NCI-H1694 treated with DMSO at 0.1 percent for 48 hours (cell line): ENCODE measurements at regions not wholly inside any gene's neighbourhood (a gene's known extent, or its start where the extent isn't known, plus 50 kb on each side); places are given as distances from the start of the nearest gene placed in this dataset.

Experiments
- DNase-seq: peaks from one replicate; lab custom pipeline; 2025; lab: John Stamatoyannopoulos, UW

DNA sequence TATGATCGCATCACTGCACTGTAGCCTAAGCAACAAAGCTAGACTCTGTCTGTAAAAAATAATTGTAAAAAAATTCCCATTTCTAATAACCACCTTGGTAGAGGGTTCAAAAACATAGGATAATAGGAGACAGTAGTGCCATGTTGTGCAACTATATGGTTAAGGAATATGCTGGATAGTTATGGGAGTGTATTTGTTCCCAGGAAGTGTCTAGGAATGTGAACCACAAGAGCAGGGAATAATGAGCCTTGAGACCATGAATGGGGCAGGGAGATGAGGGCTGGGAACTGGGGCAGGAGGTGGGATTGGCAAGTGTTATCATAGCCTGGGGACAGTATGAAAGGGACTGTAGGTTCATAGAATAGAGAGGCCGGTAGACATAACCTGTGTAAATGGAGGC, 50.4 kb downstream of the RUSC2 start:
- DNase-seq = no peak

DNA sequence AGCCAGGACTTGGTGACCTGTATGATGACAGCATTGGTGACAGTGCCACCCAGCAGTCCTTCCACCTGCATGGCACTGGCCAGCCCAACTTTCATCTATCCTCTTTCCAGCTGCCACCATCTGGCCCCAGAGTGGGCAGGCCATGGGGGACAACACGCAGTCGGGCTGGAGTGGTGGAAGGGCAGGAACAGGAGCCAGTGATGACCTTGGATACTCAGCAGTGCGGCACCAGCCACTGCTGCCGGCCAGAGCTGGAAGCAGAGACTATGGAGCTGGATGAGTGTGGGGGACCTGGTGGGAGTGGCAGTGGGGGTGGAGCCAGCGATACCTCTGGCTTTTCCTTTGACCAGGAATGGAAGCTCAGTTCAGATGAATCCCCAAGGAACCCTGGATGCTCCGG, 56.9 kb downstream of the RUSC2 start:
- DNase-seq = no peak

GRCh38 chr9:35547889-35548418, 57.1 kb upstream of the TESK1 start:
- no peak for DNase-seq

DNA sequence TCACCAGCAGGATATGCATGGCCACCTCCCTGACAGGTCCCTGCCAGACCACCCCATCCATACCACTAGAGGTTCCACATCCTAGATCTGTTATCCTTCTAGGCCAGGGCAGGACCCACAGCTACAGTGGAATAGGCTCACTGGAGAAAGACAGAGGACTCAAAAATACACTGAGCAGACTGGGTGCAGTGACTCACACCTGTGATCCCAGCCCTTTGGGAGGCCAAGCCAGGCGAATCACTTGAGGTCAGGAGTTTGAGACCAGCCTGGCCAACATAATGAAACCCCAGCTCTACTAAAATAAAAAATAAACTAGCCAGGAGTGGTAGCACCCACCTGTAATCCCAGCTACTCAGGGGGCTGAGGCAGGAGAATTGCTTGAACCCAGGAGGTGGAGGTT, 56.5 kb upstream of the TESK1 start:
- DNase-seq = no peak

DNA sequence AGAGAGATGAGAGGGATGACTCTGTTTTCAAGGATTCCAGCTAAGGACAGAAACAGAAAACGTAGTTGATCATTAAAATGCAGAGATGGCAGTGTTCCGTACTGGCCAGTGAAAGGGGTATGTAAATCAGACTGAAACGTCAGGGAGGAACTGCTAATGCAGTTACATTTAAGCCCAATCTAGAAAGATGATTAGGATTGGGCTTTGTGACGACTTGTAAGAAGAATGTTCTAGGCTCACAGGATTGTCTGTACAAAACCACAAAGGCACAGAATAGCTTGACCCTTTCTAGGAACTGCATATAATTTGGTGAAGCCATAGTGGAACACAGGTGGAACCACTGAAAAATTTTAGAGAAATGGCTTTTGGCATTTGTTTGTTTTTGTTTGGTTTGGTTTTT, 55.6 kb upstream of the TESK1 start:
- DNase-seq = no peak

DNA sequence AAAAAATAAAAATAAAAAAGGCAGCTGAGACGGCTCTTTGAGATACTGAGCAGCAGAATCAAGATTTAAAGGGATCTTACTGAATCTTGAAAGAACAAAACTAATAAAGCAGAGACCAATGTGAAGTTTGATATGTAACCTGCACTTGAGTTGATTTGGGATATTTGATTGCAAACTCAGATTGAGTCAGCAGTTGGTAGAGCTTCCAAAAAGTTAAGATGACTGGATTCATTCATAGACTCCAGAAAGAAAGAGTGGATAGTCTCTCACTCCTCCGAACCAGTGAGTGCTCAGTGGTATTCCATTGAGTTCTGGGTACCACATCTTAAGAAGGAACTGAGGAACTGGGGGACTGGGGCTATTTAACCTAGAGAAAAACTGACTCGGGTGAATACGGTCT, 52.7 kb upstream of the TESK1 start:
- DNase-seq = no peak

DNA sequence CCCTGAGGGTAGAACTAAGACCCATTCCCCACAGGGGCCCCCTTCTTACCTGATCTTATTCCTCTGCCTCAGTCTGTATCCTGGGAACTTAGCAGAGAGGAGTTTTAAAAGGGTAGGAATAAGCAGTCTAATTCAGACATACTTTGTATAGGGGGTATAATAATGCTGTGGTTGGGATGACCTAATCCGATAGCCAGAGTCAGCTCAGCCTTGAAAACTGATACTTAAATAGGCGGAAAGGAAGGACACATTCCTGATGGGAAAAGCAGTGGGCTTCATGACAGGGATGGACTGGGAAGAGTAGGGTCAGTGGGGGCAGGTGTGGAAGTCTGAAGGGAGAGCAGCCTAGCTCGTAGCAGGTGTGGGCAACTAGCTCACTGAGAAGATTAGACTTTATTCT, 52.2 kb upstream of the TESK1 start:
- DNase-seq = no peak

DNA sequence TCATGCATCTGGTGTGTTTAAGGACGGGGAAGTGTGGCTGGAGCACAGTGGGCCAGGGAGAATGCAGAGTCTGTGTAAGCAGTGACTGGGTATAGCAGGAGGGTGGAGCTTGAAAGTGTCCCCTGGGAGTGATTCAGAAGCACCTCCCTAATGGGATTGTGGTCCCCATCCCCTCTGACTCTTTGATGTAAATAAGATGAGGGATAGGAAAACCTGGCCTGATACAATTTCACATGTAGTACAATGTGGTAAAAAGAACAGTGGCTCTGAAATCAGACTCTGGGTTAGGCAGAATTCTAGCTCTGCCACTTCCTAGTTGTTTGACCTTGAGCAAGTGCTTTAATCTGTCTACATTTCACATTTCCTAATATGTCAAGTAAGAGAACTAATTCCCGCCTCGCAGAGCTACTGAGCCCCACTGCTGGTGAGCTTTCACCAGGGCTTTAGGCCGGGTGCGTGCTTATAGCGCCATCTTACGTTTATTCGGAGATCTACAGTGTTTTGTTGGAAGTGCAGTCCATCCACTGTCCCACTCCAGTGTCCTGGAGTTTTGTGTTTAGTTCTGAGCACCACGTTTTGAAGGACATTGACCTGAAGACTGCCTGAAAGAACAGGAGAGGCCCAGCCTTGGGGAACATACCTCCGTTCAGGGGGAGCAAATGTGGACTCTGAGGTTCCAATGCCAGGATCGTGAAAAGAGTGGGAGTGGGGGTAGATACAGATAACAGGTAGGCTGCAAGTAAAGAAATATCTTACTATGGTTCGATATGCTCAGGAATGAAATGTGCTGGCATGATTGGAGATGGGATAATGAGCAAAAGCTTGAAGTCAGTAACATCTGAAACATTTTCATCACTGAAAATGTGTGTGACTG, 51.2 kb upstream of the TESK1 start:
- DNase-seq = peak; percentile 62

GRCh38 chr9:35555246-35555701, 49.8 kb upstream of the TESK1 start:
- DNase-seq = no peak
